ENCODE measurements at regions not wholly inside any gene's neighbourhood (a gene's known extent, or its start where the extent isn't known, plus 50 kb on each side); places are given as distances from the start of the nearest gene placed in this dataset.
"Not testable (repeated sequence)": the region's sequence is repeated elsewhere in the genome, so short reads cannot be mapped to it uniquely, and the experiment has no call there.

DNA sequence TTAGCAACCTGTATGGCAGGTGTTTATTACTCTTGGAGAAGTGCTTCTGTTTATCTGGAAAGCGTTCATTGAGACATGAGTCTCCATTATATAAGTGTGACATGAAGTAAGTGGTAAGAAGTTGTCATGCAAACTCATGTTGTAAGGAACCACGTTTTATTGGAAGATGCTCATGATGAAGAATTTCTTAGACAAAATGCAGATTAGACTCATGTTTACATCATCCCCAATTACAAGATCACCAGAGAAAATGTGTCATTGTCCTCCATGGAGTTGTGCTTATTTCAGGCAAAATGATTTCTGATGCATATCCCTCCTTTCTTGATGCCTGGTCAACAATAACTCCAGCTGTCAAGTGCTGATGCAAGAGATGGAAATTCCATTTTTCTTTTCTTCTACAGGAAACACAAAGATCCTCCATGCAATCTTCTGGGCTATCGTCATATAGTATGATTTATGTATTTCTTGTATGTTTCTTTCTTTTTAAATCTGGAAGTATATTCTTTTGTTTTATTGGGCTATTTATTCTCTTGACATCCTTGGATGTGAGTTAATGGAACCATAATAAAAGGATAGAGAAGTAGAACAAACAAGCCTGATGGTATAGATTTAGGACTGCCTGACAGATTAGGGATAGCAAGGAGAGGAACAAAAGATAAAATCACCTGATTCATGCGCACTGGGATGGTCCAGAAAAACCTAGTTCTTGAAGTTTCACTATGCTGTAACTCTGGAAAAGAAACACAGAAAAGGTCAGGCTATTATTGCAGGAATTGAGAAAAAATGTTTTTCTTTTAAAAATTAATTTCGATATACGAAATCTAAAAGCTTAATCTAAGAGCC lies 50.7 kb upstream of the DIAPH3 start:
- DNase-seq (ENCODE audit: insufficient read length, low spot score) (no peak), FAIRE-seq (no peak)

- FAIRE-seq, result peak; percentile 28
- no peak for DNase-seq (ENCODE audit: insufficient read length, low spot score)
Observed at GRCh38 chr13:60220072-60220471, 56.3 kb upstream of the DIAPH3 start.

GRCh38 chr13:60221581-60221980 lies 57.9 kb upstream of the DIAPH3 start:
- FAIRE-seq (no peak), DNase-seq (ENCODE audit: insufficient read length, low spot score) (no peak)

DNA sequence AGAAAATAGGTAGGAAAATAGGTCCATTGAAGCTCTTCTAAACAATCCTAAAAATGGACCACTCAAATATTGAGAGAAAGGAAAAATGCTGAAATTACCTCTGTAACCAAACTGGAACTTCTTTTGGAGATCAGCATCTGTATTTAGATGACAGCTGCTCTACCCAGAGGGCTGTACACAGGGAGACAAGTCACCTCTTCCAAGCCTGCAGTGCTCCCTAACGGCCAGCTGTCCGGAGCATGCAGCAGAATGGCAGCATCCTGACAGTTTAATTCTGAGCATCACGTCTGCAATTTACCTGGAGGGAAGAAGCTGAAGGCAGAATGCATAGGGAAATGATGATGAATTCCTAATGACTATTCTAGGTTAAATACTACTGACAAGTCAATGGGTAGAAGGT lies 62.8 kb upstream of the DIAPH3 start:
- no peak for FAIRE-seq

GRCh38 chr13:60227158-60227557 lies 63.4 kb upstream of the DIAPH3 start:
- FAIRE-seq, result no peak
- no peak for DNase-seq (ENCODE audit: insufficient read length, low spot score)

More for the DNA sequence above, 62.8 kb upstream of the DIAPH3 start:
- DNase-seq (ENCODE audit: insufficient read length, low spot score), result no peak

DNA sequence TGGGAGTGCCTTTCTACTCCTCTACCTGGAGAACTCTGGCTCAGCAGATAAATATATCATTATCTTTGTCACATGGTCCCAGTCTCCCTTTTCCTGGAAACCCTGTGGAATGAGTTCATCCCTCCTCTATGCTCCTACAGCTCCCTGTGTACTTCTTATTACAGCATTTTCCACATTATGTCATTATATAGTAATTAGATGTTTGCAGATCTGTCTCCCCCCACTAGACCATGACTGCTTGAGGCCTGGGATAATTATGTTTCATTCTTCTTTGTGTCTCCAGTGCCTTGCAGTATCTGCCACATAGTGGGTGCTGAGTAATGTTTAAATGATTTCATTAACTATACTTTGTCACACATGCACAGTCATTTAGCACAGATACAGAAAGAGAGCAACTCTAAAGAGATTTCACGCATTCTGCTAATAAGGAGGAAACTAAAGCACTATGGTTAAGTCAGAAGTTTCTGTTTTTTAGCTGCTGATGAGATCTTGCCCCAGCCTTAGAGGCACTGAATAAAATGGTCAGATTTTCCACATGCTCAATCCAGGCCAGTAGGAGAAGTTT lies 66.1 kb upstream of the DIAPH3 start:
- FAIRE-seq (no peak), DNase-seq (ENCODE audit: insufficient read length, low spot score) (no peak)

DNA sequence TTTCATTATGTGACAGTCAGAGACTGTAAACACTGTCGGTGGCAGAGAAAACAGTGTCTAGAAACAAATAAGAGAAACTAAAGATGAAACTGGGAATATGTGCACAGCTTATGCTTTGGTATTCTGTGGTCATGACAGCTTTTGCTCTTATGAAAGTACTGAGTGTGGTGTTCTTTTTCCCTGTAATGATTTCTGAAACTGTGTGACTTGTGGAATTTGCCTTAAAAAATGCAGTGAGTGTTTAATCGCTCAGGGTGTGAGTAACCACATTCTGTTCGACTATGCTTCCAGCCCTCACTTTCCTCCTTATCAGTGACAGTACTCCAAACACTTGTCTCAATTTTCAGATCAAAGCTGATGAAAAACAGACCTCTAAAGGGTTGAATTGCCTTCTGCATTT lies 66.9 kb upstream of the DIAPH3 start:
- DNase-seq (ENCODE audit: insufficient read length, low spot score) (no peak), FAIRE-seq (no peak)

- DNase-seq (ENCODE audit: insufficient read length, low spot score), result no peak
- no peak for FAIRE-seq
Observed at GRCh38 chr13:60242043-60242595, 78.4 kb upstream of the DIAPH3 start.

GRCh38 chr13:60244381-60244780 lies 80.7 kb upstream of the DIAPH3 start:
- no peak for DNase-seq (ENCODE audit: insufficient read length, low spot score)
- FAIRE-seq, result no peak

- DNase-seq (ENCODE audit: insufficient read length, low spot score); FAIRE-seq: not testable (repeated sequence)
Observed at GRCh38 chr13:60251419-60251818, 87.7 kb upstream of the DIAPH3 start.

GRCh38 chr13:60258349-60258748 lies 94.6 kb upstream of the DIAPH3 start:
- DNase-seq (ENCODE audit: insufficient read length, low spot score) (no peak), FAIRE-seq (no peak)

GRCh38 chr13:60260440-60260839 lies 96.7 kb upstream of the DIAPH3 start:
- FAIRE-seq, result no peak
- DNase-seq (ENCODE audit: insufficient read length, low spot score), result no peak

- no peak for FAIRE-seq
- no peak for DNase-seq (ENCODE audit: insufficient read length, low spot score)
Observed at GRCh38 chr13:60261432-60262351, 98.0 kb upstream of the DIAPH3 start.

GRCh38 chr13:60265566-60265965 lies 101.8 kb upstream of the DIAPH3 start:
- FAIRE-seq, result no peak
- no peak for DNase-seq (ENCODE audit: insufficient read length, low spot score)

DNA sequence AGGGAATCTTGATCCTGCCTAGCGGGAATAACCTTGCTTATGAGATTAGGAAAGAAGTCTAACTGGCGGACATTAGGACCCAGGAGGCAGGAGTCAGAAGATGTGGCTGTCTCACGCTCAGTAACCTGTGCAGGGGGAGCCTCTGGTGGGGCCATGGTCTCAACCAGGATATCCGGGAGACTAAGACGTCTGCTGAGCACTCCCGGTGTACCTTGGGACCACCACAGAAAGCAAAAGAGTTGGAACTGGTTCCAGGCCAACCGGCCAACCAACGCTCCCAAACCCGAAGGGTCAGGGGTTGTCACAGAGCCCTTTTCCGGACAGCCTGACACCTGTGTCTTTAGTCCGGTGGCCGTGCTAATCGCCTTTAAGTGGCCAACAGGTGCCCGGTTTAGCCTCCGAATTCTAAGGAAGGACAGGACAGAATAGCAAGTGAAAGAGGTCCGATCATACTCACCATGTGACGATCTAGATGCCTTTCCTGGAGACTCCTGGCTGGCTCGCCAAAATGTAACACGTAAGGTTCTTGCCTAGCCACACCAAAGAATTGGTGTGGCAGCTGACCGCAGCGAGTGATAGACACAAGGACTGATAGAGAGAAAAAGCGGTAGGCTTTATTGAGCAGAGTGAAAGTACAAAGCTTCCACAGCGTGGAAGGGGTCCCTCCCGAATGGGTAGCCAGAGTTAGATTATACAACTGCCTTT lies 103.9 kb upstream of the DIAPH3 start:
- DNase-seq (ENCODE audit: insufficient read length, low spot score) (no peak), FAIRE-seq (peak; percentile 60)

DNA sequence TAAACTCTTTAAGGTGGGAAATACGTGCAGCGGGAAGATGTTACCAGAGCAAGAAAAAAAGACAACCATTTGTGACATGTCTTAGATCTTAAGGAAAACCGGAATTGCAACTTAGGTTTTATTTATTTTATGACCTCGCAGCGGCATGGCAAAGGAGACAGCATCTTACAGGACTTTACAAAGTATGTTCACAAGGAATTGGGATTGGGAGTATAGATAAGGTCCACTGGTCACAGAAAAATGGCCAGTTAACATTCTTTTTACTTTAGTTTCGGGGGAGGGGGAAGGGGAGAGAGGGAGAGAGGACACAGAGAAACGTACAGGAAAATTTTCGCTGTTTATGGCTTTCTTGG lies 104.5 kb upstream of the DIAPH3 start:
- DNase-seq (ENCODE audit: insufficient read length, low spot score), result no peak
- no peak for FAIRE-seq

GRCh38 chr13:60273971-60274527 lies 110.3 kb upstream of the DIAPH3 start:
- DNase-seq (ENCODE audit: insufficient read length, low spot score) (no peak), FAIRE-seq (no peak)

DNA sequence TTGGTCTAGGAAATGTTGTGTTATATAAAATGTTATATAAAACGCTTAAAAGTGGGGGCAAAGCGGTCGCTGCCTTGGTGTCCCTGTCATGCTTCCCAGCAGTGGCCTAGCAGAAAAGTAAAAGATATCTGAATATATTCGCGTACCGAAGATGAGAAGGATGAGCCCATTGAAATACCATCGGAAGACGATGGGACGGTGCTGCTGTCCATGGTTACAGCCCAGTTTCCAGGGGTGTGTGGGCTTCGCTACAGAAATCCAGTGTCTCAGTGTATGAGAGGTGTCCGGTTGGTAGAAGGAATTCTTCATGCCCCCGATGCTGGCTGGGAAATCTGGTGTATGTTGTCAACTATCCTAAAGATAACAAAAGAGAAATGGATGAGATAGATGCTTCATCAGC lies 110.9 kb upstream of the DIAPH3 start:
- FAIRE-seq (no peak), DNase-seq (ENCODE audit: insufficient read length, low spot score) (no peak)

GRCh38 chr13:60275208-60275607 lies 111.5 kb upstream of the DIAPH3 start:
- DNase-seq (ENCODE audit: insufficient read length, low spot score), result no peak
- no peak for FAIRE-seq

GRCh38 chr13:60280524-60280923 lies 116.5 kb upstream of the TDRD3 start:
- not testable (repeated sequence) for DNase-seq (ENCODE audit: insufficient read length, low spot score); FAIRE-seq

Measured in GM19239 (cell line).